Cerebellar nuclear complex (tissue), 1 donor: ENCODE measurements at regions not wholly inside any gene's neighbourhood (a gene's known extent, or its start where the extent isn't known, plus 50 kb on each side); places are given as distances from the start of the nearest gene placed in this dataset.

Experiments
- DNase-seq, 2 experiments: peaks; one replicate each; lab custom pipeline; 2025; lab: John Stamatoyannopoulos, UW

- DNase-seq = no peak
These were observed 63.4 kb upstream of the SPTBN1 start for GRCh38 chr2:54392555-54393324.

- no peak for DNase-seq
These were observed 61.7 kb upstream of the SPTBN1 start for GRCh38 chr2:54394392-54394791.

GRCh38 chr2:54396107-54396506 lies 60.0 kb upstream of the SPTBN1 start:
- no peak for DNase-seq

- DNase-seq = no peak
These were observed 59.3 kb upstream of the SPTBN1 start for GRCh38 chr2:54396798-54397197.

- no peak for DNase-seq
These were observed 58.7 kb upstream of the SPTBN1 start for GRCh38 chr2:54397426-54397825.

GRCh38 chr2:54401554-54401953 lies 54.6 kb upstream of the SPTBN1 start:
- no peak for DNase-seq

GRCh38 chr2:54402350-54402749 lies 53.8 kb upstream of the SPTBN1 start:
- no peak for DNase-seq

GRCh38 chr2:54403512-54404238 lies 52.5 kb upstream of the SPTBN1 start:
- no peak for DNase-seq

GRCh38 chr2:54404270-54404669 lies 51.9 kb upstream of the SPTBN1 start:
- DNase-seq = no peak

GRCh38 chr2:54406031-54406430 lies 50.1 kb upstream of the SPTBN1 start:
- DNase-seq = no peak
